Renal cortical epithelial cell (primary cell): ENCODE measurements at regions not wholly inside any gene's neighbourhood (a gene's known extent, or its start where the extent isn't known, plus 50 kb on each side); places are given as distances from the start of the nearest gene placed in this dataset.
"Not testable (repeated sequence)": the region's sequence is repeated elsewhere in the genome, so short reads cannot be mapped to it uniquely, and the experiment has no call there.

Experiments used
- DNase-seq: peaks from one replicate; pipeline ENCODE4 v3.0.0-alpha.2; 2011; ENCODE audit warnings: low read depth

GRCh38 chr5:43818394-43818793 lies 215.4 kb downstream of the NNT start:
- DNase-seq, result not testable (repeated sequence)

- DNase-seq, result no peak
Observed at GRCh38 chr5:43815497-43815896, 212.5 kb downstream of the NNT start.

DNA sequence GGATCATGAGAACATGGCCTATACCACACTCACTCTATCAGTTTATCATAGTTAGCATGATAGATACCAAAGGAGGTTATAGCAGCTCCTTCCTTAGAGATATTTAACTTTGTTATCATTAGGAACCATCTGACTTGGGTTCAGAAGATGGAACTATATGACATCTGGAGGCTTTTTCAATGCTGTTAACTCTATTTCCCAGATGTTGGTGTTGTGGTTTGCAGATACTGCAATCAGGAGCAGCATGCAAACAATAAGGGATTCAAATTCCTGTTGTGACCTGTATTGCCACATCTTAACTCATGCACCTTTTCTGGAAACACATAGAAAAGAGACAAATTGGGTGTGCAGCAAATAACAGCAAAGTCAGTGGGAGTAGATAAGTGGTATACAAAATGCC lies 201.7 kb downstream of the NNT start:
- DNase-seq, result no peak

DNA sequence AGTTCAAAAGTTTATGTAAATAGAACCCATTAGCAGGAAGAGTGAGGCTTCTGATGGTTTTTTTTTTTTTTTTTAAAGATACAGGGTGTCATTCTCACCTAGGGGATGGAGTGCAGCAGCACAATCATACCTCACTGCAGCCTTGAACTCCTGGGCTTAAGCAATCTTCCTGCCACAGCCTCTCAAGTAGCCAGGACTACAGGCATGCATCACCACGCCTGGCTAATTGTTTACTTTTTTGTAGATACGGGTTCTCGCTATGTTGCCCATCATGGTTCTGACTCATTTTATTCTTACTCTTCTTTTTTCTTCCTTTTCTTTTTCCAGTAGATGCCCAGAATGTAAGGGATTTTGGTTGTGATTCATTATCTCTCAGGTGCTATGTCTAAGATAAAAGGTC lies 201.1 kb downstream of the NNT start:
- peak; percentile 2 for DNase-seq

DNA sequence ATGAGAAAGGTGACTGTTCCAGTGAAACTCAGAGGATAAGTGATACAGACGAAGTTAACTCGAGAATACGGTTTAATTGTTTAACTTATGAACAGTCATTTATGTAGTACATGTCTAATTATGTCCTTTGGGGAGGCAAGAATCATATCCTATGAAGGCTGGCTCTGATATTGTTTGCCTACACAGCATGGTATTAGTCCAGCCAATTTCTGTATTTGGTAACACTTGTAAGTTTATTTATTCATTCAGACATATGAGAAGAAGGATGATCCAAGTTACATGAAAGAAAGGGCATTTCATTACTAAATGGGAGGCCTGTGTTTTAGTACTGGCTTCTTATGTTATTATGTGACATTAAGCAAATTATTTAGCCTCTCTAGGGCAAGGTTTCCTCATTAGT lies 199.7 kb downstream of the NNT start:
- DNase-seq, result no peak

DNA sequence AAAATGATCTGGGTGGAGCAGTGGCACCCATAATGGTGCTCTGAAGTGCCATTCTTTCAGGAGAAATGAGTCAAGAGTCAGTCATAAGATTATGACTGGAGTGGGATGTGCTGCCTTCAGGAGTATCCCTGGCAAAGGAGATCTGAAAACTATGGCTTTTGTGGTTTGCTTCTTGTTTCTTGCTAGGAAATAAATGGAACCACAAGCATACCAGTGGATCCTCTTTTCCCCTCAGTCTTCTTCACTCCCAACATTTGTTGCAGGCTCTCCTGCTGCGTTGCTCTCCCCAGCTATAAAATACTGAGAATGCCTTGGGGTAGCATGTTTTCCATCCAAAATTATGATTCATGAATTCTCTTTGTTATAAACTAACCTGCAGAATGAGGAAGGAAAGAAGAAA lies 199.1 kb downstream of the NNT start:
- DNase-seq, result peak; percentile 38

DNA sequence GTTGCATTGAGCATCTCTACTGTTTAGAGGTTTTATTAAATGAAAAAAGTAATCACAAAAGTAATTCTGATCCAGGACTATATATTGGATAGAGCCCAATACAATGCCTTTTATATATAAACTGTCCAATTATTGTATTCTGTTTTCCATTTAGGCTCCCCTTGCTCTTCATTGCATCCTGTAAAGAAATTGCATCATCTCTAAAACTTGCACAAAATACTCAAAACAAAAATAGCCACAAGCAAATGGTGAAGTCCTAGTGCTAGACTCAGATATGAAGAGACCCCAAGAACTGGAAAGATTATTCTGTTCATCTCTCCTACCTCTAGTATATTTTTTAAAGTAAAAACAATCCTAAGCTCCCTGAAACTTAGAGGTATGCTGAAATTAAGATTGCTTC lies 195.8 kb downstream of the NNT start:
- no peak for DNase-seq

DNA sequence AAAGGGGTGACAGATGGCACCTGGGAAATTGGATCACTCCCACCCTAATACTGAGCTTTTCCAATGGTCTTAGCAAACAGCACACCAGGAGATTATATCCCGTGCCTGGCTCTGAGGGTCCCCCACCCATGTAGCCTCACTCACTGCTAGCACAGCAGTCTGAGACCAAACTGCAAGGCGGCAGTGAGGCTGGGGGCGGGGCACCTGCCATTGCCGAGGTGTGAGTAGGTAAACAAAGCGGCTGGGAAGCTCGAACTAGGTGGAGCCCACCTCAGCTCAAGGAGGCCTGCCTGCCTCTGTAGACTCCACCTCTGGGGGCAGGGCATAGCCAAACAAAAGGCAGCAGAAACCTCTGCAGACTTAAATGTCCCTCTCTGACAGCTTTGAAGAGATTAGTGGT lies 188.9 kb downstream of the NNT start:
- DNase-seq, result not testable (repeated sequence)

GRCh38 chr5:43785198-43785597 lies 182.2 kb downstream of the NNT start:
- DNase-seq, result no peak

DNA sequence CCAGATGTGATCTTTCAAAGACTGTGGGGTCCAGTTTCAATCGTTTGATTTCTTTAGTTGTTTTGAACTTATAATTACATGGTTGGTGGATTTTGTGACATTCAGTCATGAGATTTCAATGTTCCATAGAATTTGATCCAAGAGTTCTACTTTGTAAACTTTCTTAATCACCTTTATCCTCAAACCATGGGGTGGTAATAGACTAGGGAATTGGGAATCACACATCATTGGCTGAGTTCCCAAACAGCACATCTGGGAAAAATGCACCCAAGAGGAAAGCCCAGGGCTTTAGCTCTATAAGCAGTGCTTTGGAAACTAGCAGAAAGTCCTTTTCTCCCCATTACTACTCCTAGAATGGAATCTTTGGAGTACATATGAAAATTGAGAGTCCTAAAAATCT lies 177.6 kb downstream of the NNT start:
- no peak for DNase-seq

DNA sequence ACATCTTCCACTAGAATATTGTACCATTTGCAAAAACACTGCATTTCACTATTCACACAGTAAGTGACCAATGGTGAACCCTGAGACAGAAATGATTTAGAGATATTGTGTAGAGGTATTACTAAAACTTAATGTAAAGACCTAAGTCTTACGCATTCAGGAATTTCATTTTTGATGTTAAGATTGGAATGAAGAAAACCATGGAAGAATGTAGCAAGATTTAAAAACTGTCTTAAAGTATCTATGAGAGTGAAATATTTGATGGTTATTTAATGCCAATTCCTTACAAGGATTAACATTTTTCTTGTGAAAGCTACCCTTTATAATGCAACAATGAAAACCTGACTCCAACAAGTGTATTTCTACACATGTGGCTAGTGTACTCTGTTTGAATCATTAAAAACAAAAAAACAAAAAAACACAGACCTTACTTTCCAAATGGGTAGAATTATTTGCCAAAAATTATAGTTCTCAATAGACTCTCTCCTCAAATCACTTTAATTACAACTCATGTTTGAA lies 172.0 kb downstream of the NNT start:
- no peak for DNase-seq

- peak; percentile 88 for DNase-seq
Observed at GRCh38 chr5:43773478-43773844, 170.5 kb downstream of the NNT start.

- DNase-seq, result peak; percentile 13
Observed at GRCh38 chr5:43772764-43773477, 169.9 kb downstream of the NNT start.

- DNase-seq, result no peak
Observed at GRCh38 chr5:43772458-43772763, 169.4 kb downstream of the NNT start.

DNA sequence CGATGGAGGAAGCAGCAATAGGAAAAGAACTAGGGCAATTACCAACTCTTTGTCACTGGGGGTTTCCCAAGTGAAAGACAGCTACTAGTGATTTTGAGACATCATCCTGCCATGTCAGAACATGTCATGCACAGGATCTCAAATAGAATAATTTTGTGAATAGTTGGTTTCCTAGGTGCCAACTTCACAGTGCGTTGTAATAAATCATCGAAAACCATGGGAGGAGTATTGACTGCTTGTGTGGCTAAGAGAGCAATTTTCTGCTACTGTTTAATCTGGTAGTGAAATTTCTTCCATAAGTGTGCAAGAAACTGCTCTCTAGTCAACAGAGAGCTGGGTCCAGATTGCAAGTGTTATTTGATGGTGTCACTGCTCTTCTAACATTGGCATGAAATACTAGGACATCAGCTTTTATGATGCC lies 168.6 kb downstream of the NNT start:
- no peak for DNase-seq

GRCh38 chr5:43769571-43770355 lies 166.8 kb downstream of the NNT start:
- no peak for DNase-seq
